ENCODE measurements at regions not wholly inside any gene's neighbourhood (a gene's known extent, or its start where the extent isn't known, plus 50 kb on each side); places are given as distances from the start of the nearest gene placed in this dataset.

DNA sequence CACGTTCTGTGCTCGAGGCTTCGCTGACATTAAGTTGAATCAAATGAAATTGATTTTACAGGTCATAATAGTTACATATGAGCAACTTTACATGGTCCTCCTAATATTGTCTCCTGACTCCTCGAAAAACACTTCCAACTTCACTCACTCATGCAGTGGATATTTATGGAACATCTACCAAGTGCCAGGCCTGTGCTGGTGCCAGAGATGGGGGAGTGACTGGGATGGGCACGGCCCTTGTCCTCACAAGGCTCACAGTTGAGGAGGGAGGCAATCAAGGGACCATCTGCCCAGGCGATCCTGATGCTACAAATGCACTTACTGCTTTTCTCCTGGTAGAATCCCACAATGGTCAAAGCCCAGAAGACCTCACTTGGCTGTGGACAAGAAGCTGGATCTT lies 426.4 kb downstream of the PREX1 start:
- DNase-seq: no peak

DNA sequence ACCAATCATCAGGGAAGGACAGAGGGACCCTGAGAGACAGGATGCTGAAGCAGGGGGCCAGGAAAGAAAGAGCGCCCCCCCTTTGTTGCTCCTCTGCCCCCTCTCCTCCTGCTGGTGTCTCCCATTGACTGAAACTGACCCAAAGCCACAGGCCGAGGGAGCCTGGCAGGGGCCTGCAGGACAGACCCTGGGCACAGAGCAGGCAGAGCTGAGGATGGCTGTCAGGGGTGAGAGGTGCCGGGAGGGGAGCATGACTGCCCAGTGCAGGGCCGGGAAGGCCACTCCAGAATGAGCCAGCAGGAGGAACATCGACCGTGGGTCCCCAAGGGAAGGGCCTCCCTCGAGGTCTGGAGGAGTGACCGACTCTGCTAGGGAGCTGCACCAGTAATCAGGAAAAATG lies 427.8 kb downstream of the PREX1 start:
- DNase-seq: no peak

DNA sequence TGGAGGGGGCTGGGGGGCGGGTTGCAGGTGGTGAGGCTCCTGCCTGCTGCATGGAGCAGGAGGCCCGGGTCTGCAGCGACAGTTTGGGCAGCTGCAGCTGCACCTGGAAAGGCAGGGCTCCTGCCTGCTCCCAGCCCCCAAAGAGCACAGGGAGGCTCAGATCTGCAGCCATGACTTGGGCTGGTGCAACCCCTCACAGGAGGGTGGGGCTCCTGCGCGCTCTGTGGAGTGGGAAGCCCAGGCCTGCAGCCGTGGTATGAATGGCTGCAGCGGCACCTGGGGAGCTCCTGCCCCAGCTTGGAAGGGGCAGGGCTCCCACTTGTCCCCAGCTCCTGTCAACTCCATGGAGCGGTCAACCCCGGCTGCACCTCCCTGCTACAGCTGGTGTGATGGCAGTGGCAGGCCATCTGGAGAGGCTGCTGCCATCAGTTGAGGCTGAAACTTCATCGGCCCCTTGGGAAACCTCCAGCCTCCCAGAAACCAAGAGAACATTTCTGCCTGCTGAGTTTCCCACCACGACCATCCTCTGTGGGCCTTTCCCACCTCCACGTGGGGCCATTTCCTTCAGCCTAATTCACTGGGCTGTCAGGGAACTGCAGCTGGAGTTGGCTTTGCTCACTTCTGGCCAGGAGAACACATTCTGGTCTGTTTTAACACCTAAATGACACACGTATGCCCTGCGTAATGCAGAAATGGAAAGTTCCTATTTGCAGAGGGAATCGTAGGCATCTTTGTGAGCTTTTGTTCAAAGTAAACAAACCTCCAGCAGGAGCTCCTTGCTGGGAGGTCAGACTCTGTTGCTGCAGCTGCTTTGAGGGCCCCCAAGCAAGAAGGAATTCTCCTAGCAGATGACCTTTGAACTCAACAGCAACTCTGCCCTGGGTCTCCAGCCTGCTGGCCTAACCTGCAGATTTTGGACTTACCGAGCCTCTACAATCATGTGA lies 429.0 kb downstream of the PREX1 start:
- DNase-seq: peak; percentile 82 to 90

DNA sequence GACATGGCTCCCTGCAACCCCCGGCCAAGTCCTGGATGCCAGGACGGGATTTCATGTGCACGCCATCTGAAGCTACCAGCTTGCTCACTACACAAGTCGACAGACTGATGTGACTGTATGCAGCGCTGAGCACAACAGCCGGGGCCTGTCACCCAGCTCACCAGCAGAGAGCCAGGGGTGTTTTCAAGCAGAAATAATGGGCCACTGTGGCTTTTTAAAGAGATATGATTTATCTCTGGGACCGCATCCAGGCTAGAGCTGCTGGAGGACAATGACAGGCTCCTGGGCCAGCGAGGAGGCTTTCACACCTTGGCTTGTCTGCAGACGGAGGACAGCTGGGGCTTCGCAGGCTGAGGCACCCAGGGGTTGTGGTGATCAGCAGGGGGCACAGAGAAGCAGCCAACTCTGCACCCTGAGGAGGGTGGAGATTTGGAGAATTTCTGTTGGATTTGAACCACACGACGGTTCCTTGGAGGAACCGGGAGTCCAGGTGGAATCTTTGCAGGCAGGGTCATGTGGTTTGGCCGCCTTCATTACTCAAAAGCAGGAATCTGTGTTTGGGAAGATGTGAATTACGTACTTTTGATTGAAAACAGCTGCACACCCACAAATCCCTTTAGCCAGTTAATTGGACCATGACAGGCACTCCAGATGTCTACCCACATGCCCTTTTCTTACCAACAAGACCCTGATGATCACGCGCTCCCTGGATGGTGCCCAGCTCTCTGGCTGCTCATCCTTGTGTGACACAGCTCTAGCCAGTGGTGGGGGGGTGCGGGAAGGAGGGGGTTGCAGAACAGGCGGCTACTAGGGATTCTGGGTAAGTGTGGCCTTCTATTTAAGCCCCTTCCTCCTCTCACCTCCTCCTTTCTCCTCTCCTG lies 430.6 kb downstream of the PREX1 start:
- DNase-seq: peak; percentile 95 to 98

DNA sequence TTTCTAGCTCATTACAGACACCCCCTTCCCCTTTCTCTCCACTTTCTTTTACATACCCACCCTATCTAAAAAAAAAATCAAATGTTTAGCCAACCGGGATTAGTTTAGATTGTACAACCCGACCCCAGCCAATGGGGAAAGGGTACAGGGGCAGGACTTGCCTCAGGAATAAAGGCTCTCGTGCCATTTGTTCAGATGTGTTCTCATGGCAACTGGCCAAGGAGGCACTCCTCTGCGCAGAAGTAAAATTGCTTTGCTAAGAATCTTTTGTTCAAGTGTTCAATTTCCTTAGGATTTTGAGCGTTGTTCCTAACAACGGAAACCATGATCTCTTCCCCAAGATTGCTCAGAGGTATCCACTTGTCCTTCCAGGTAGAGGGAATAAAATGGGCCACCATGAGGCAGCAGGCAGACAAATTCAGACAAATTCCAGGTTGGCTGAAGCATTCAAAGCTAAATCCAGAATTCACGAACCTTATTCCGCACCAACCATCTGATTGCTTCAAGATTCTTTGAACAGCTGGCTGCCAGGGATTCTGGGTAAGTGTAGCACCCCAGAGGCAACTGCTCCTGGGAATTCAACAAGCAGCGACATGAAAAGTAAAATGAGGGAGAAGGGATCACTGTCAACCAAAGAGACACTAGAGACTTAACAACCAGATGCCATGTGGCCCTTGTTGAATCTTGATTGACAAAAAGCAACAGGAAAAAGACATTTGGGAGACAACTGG lies 431.8 kb downstream of the PREX1 start:
- DNase-seq: peak; percentile 80 to 95

DNA sequence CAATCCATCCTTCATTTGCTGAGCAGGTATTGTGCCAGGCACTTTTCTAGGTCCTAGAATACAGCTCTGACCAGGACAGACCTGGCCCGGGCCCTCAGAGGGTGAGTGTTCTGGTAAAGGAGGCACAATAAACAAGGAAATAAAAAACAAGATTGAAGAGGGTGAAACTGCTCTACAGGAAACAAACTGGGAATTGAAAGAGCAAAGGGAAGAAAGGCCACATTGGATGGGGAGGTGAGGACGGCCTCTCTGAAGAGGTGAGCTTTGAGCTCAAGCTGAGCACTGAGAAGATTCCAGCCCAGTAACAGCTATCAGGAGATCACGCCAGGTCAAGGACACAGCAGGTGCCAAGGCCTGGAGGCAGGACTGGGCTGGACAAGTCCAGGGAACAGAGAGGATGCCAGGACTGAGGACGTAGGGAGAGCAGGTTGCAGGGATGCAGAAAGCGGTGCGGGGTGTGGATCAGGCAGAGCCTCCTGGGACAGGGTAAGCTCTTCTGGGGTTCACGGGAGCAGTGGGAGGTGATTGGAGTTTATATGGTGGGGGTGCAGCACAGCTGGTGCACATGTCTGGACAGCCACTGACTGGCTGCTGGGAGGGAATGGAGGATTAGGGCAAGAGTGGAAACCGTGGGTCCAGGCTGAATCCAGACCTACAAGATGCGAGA lies 433.3 kb downstream of the PREX1 start:
- DNase-seq: no peak

DNA sequence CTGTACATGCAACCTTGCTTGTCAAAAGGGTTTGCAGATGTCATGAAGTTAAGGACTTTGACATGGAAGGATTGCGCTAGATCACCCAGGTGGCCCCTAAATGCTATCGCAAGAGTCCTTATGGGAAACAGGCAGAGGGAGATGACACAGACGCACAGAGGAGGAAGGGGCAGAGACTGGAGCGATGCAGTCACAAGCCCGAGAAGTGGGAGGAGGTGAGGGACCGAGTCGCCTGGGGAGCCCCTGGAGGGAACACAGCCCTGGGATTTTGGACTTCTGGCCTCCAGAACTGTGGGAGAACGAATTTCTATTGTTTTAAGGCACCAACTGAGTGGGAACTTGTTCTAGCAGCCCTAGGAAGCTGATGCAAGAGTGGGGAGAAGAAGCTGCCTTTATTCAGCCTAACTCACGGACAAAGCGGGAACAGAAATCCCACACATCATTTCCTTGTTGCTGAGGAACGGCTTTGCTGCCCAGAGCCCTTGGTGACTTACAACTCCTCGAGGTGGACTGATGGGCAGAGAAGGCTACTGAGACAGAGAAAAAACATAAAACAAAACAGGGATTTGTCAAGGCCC lies 434.0 kb downstream of the PREX1 start:
- DNase-seq: no peak

DNA sequence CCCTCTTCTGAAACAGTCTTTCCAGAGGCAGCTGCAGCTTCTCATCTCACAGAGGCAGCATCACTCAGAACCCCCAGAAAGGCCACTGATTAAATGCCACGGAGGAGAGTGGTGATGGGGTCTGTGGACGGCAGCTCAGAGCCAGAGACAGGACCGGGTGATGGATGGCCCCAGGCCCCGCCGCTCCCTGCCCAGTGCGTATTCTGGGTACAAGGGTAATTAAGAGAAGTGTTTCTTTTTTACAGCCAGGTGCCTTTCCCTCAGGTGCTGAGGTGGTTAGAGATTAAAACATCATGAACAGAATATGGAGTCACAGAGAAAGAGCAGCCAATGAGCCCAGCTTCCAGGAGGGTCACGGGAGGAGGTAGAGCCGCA lies 434.5 kb downstream of the PREX1 start:
- no peak for DNase-seq

DNA sequence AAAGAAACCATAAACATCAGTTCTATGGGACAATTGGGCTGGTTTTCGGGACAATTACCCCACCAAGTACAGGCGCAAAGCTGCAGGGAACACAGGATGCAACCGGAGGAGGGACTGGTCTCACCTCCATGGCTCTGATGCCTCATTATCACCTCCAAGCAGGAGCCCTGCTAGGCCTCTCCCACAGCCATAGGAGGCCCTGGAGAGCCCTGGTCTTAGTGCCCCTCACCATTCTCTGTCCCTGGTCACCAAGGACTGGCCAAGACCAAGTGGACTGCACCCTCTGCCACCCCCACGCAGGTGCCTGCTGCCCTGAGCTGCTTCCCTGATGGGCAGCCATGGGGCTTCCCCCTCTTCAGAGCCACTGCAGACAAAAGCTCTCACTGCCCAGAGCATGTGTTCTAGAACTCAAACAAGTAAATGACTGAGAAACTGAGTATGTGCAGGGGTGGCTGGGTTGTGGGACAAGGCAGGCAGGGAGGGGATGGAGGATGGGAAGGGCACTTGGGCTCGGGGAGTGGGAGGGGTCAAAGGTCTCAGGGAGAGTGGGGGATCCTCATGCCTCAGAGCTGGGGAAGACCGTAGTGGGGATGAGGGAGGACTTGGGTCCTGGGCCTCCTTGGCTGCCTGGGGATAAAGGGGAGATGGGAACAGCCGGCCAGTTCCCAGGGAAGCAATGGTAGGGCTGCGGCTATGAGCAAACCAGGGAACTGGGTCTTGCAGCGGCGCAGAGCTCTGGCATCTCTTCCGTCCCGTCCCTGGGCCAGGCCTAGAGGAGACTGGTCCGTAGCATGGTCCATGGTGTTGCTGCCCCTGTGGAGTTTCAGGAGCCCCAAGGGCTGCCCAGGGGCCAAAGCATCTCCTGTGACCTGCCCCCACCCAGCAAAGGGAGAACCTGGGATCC lies 435.1 kb downstream of the PREX1 start:
- DNase-seq: no peak

DNA sequence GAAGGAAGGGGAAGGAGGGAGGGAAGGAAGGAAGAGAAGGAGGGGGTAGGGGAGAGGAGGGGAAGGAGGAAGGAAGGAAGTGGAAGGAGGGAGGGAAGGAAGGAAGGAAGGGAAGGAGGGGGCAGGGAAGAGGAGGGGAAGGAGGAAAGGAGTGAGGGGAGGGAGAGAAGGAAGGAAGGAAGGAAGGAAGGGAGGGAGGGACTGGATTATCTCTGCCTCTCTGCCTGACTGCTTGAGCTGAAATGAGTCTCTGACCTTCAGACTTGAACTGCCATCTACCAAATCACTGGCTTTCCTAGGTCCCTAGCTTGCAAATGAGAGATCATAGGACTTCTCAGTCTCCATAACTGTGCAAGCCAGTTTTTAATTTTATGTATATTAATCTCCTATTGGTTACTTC lies 436.8 kb downstream of the PREX1 start:
- no peak for DNase-seq

DNA sequence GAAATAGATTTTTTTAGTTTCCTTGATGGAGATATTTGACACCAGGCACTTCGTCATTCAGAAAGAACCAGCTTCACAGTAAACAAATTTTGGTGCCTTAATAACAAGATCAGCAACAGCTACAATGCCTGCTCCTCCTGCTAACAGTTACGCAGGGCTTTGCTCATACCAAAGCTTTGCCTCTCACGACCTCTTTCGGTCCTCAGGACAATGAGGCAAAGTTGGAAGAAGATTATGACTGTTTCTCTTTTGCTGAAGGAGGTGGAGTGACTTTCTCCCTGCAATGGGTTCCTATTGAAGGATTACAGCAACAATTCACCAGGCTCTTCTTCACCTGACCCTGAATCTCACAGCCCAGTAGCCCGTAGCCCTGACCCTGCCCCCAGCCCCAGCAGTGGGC lies 440.1 kb downstream of the PREX1 start:
- DNase-seq: no peak

DNA sequence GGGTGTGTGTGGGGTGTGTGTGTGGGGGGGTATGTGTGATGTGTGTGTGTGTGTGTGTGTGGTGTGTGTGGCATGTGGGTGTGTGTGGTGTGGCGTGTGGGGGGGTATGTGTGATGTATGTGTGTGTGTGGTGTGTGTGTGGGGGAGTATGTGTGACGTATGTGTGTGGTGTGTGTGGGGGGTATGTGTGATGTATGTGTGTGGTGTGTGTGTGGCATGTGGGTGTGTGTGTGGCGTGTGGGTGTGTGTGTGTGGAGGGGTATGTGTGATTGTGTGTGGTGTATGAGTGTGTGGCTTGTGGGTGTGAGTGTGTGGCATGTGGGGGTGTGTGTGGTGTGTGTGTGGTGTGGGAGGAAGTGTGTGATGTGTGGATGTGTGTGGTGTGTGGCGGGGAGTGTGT lies 442.3 kb downstream of the PREX1 start:
- no peak for DNase-seq

DNA sequence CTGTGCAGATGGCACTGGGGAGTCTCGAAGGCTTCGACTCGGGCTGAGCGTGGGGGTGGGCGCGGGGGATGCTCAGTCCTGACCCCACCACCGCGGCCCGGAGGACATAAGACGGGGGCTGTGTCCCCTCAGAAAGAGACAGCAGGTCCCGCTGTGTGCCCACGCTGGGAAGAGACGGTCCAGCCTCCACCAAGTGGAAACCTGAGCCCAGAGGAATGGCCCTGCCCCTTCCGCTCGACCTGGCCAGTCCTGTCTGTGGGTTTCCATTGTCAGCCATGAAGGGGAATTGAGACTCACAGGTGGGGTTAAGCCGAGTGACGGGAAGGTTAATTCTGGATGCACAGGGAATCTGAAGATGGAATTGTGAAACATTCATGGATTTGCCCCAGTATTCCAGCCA lies 442.7 kb downstream of the PREX1 start:
- DNase-seq: no peak

DNA sequence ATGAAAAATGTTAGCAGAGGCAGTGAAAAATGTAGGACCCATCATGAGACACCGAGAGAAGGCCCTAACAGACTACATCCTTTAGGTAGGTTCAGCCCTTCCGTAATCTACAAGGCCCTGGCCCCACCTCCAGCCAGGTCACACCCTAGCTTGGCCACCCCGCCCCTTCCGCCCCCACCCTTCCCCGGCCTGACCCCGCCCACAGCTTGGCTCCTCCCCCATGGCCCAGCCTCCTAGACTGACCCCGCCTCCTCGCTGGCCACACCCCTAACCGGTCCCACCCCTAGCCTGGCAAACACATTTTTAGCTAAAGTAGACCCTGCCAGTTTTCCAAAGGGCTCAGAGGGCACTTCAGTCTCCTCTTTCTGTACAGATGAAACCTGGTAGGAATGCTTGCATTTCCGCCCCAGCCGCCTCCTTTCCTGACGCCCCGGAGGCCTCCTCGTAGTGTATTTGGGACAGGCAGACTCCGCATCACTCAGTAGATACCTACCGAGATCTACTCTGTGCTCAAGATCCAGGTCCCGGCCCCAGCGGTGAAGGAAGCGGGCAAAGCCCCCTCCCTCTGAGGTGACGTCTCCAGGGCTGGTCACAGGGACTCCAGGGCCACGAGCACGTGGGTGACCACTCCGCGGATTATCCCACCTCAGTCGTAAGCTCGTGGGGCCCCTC lies 443.5 kb downstream of the PREX1 start:
- DNase-seq: no peak

DNA sequence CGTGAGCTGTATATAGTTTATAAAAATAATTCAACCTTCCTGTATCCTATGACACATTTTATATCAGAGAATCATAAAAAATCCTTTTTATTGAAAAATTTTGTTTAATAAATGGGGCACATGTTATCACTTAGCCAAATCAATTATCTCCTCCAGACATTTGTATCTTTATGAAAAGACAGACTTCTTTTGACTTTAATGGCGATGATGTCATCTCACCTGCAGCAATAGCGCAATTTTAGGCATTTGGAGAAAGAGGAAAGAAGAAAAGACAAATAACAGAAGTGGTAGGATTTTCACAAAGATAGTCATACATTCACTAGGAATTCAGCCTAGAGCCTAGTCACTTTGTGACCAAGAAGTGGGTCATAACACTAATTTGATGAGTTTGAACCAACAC lies 444.5 kb downstream of the PREX1 start:
- no peak for DNase-seq

DNA sequence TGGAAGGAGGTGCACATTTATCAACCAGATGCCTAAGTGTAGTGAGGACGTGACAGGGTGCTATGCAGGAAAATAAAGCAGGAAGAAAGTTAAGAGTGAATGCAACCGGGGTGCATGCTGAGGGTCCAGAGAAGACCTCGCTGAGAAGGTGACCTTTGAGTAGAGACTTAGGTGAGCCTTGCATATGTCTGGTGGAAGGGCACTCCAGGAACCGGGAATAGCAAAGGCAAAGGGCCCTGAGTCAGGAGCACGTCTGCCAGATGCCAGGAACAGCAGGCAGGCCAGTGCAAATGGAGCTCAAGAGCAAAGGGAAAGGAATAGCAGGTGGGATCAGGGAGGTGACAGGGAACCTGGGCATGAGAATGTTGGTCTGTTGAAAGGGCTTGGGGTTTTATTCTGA lies 445.5 kb downstream of the PREX1 start:
- peak in 1 of 2 experiments; percentile 81 for DNase-seq

DNA sequence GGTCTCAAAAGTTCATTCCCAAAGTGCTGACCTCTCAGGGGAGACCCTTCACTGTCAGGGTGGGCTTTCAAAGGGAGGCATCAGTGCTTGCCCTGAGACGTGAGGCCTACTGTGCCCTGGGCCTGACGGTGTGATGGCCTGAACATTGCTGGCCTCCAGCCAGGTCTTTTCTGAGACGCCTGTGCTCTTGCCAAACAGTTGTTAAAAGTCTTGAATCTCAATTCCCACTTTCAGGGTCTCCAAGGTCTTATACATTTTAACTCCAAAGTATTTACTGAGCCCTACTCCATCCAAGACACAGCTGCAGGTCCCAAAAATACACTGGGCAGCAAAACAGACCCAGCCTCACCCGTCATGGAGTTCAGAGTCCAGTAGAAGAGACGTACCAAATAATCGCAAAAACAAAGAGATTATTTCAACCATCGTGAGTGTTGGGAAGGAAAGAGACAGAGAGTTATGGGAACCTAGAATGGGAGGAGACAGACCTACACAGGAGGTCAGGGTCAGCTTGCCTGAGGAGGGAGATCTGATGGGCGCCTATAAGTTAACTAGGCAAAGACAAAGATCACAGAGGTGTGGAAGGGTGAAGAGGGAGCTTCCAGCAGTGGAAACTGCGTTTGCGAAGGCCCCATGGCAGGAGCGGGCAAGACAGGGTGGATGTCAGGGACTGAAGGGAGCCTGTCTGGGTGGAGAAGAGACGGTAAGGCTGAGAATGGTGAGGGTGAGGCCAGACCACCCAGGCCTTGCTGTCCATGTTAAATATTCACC lies 446.3 kb downstream of the PREX1 start:
- peak in 1 of 2 experiments; percentile 32 for DNase-seq

DNA sequence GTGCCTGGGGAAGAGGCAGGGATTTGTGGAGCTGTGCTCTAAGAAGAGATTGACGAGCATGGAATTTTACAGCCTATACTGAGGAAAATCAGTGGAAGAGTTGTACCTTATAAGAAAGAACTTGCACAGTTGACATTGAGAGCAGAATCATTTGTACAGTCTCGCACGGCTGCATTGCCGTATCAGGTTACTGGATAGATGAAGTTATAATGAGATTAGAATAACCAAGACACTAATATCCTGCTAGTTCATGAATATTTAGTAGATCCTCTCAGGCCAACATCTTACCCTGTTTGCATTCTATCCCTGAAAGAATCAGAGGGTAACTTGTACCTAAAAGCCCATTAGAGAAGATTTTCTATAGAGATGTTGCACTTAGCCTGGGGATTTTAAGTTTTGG lies 447.1 kb downstream of the PREX1 start:
- DNase-seq: peak; percentile 61 to 91

DNA sequence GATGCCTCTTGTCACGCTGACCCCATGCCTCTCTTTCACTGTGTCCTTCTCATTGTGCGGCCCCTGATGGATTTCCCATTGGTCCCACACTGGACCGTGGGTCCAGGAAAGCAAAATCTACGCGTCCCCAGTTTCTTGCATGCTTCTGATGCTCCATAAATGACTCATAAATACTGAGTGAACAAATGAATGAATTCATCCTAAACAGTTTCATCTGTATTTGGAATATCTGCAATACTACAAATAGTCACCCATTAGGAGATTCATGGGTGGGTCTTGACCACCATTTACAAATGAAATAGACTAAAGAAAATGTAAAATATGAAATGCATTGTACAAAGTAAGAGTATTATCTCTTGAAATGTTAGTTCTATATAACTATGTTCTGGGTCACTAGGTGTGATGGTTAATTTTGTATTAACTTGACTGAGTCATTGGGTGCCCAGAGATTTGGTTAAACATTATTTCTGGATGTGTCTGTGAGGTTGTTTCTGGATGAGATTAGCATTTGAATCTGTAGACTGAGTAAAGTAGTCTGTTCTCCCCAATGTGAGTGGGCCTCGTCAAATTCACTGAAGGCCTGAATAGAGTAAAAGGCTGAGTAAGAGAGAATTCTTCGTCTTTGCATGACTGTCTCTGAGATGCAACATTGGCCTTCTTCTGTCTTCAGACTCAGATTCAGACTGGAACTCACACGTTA lies 448.7 kb downstream of the PREX1 start:
- no peak for DNase-seq

All from NCI-H524 (cell line).